ENCODE measurements at regions not wholly inside any gene's neighbourhood (a gene's known extent, or its start where the extent isn't known, plus 50 kb on each side); places are given as distances from the start of the nearest gene placed in this dataset.

DNA sequence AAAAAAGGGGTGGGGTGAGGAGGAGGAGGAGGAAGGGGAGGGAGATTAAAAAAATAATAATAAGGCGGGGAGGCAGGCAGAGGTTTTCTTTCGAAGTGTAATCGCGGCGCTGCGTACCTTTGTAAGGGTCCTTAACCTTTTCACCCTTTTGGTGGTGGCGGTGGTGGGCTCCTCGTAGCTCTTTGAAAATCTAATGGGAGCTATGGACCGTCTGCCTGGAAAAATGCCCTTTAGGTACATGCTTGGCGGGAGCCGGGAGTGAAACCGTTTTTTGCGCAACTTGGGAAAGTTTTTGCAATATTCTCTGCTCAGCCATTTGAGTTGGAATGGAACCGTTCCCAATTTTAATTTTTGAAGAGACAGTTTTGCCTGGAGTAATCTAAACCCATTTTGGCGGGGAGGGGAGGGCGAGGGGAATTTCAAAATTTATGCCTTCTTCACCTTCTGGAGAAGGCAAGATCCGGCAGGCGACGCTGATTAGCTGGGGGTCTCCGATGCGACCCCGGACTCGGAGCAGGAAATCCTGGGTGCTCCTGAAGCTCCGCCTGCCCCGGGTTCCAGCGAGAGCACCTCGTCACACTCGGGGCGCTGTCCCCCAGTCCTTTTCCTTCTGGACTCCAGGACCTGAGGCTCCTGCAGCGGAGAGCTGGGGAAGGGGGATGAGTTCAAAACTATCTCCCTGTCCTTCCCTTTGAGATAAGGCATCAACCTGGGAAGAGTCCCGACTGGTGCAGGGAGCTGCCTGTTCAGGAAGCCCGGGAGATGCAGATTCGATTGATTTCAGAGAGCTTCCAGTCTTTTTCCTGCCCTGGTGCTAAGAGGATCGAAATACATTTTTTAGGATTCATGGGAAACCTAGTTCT lies 74.6 kb upstream of the TBX5 start:
- Histone ChIP-seq H3K9ac (ENCODE audit: insufficient read depth in 1 of 2, low read depth in 2 of 2, low read length in 2 of 2) (no peak overlapping the region), H3K4me1 (replicated peaks in 1 of 2; ENCODE audit: control insufficient read depth in 2 of 2, insufficient read depth in 2 of 2, low read length in 2 of 2) (no peaks in the 10 kb centered on the region), H3K4me2 (ENCODE audit: insufficient read depth, low read length) (no peak overlapping the region), H3K36me3 (ENCODE audit: control insufficient read depth, insufficient read depth, low read length) (no peaks in the 10 kb centered on the region), H3K27me3 (ENCODE audit: control insufficient read depth in 2 of 2, insufficient read depth in 2 of 2, low read length in 2 of 2) (peaks cover 14 to 36% of the 10 kb centered on the region in 2 experiments; a peak in 4 of 5 replicates), H3K4me3 (no peak overlapping the region), H3K27ac (ENCODE audit: extremely low read depth, low read depth, low read length) (no peak overlapping the region), H3K79me2 (ENCODE audit: control insufficient read depth, insufficient read depth, low read length) (no peaks in the 10 kb centered on the region), H3K9me3 (replicated peaks; ENCODE audit: control insufficient read depth, insufficient read depth, low read depth, low read length) (no peaks in the 10 kb centered on the region), H2AFZ (ENCODE audit: low read depth, low read length) (no peak overlapping the region), H3K9me1 (ENCODE audit: control insufficient read depth, insufficient read depth, low read length) (no peaks in the 10 kb centered on the region), H4K20me1 (replicated peaks; ENCODE audit: control insufficient read depth, insufficient read depth, low read length) (no peaks in the 10 kb centered on the region; the same call in 1 of the 2 replicates)
- TF ChIP-seq, protein P1, sequence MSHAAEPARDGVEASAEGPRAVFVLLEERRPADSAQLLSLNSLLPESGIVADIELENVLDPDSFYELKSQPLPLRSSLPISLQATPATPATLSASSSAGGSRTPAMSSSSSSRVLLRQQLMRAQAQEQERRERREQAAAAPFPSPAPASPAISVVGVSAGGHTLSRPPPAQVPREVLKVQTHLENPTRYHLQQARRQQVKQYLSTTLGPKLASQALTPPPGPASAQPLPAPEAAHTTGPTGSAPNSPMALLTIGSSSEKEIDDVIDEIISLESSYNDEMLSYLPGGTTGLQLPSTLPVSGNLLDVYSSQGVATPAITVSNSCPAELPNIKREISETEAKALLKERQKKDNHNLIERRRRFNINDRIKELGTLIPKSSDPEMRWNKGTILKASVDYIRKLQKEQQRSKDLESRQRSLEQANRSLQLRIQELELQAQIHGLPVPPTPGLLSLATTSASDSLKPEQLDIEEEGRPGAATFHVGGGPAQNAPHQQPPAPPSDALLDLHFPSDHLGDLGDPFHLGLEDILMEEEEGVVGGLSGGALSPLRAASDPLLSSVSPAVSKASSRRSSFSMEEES (CRISPR knock-in tag; IDR thresholded peaks at IDR 0.05): no peak
- WGBS (ENCODE audit: insufficient coverage, low coverage, missing lambda C conversion rate): under 1% methylated on average over 28 of the region's 34 CpGs
- FAIRE-seq (no peak), ATAC-seq (no peak), DNase-seq (ENCODE audit: extremely low read depth in 1 of 4, low spot score in 3 of 4) (no peak)
- in situ Hi-C loops (cut with MboI) (no loop called here), intact Hi-C loops (cut with micrococcal nuclease) (no loop called here)
- POLR2A ChIA-PET: interaction anchor here (0.8 kb wide), 1 partner anchor 440 kb away, joined by 3 read pairs; no protein-coding TSS in a partner anchor
- CTCF ChIA-PET (ENCODE audit: low intra/inter-chr PET ratio): no interaction called here
- BruUV-seq (replicated peaks): no TSS peak

DNA sequence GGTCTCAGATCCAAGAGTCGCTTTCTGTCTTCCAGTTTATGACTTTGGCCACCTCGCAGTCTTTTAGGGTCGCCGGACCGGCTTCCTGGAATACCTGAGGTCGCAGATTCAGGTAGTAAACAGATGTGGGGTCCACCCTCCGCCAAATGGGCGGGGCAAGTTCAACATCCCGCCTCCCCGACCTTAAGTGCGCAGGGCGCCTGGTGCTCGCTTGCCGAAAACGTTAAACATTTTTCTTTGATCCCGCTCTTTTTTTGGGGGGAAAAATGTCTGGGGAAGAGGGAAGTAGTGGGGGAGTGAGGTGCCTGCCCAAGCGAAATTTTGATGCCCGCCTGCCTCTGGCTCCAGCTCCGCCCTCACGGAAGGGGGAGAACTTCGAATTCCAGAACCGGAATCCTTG lies 73.9 kb upstream of the TBX5 start:
- FAIRE-seq (no peak), ATAC-seq (no peak), DNase-seq (ENCODE audit: extremely low read depth in 1 of 4, low spot score in 3 of 4) (no peak)
- in situ Hi-C loops (cut with MboI): no loop called here
- no peaks in the 10 kb centered on the region for H3K4me1 ChIP-seq (replicated peaks in 1 of 2; ENCODE audit: control insufficient read depth in 2 of 2, insufficient read depth in 2 of 2, low read length in 2 of 2)
- H3K36me3 ChIP-seq (ENCODE audit: control insufficient read depth, insufficient read depth, low read length): no peaks in the 10 kb centered on the region
- H3K4me3 ChIP-seq: no peak overlapping the region
- no peaks in the 10 kb centered on the region for H3K9me3 ChIP-seq (replicated peaks; ENCODE audit: control insufficient read depth, insufficient read depth, low read depth, low read length)
- H3K9ac ChIP-seq (ENCODE audit: insufficient read depth in 1 of 2, low read depth in 2 of 2, low read length in 2 of 2): no peak overlapping the region
- H3K4me2 ChIP-seq (ENCODE audit: insufficient read depth, low read length): no peak overlapping the region
- BruUV-seq (replicated peaks): no TSS peak
- intact Hi-C loops (cut with micrococcal nuclease): loop anchor here (10.0 kb wide), 1 partner anchor 315 kb away; no protein-coding TSS in a partner anchor
- H3K9me1 ChIP-seq (ENCODE audit: control insufficient read depth, insufficient read depth, low read length): no peaks in the 10 kb centered on the region
- H4K20me1 ChIP-seq (replicated peaks; ENCODE audit: control insufficient read depth, insufficient read depth, low read length): no peaks in the 10 kb centered on the region; the same call in 1 of the 2 replicates
- H2AFZ ChIP-seq (ENCODE audit: low read depth, low read length): no peak overlapping the region
- H3K27ac ChIP-seq (ENCODE audit: extremely low read depth, low read depth, low read length): no peak overlapping the region
- peaks cover 14 to 36% of the 10 kb centered on the region in 2 experiments; a peak in 4 of 5 replicates for H3K27me3 ChIP-seq (ENCODE audit: control insufficient read depth in 2 of 2, insufficient read depth in 2 of 2, low read length in 2 of 2)
- 4% methylated on average over 21 of the region's 22 CpGs for WGBS (ENCODE audit: insufficient coverage, low coverage, missing lambda C conversion rate)
- H3K79me2 ChIP-seq (ENCODE audit: control insufficient read depth, insufficient read depth, low read length): no peaks in the 10 kb centered on the region
- ChIA-PET POLR2A (interaction anchor here (0.8 kb wide), 1 partner anchor 440 kb away, joined by 3 read pairs; no protein-coding TSS in a partner anchor), CTCF (ENCODE audit: low intra/inter-chr PET ratio) (interaction anchor here (0.6 kb wide), 1 partner anchor 29 kb away, joined by 3 read pairs; no protein-coding TSS in a partner anchor)
- TF ChIP-seq ELF2 (CRISPR knock-in tag; IDR thresholded peaks at IDR 0.05): no peak
- TF ChIP-seq, protein P2, sequence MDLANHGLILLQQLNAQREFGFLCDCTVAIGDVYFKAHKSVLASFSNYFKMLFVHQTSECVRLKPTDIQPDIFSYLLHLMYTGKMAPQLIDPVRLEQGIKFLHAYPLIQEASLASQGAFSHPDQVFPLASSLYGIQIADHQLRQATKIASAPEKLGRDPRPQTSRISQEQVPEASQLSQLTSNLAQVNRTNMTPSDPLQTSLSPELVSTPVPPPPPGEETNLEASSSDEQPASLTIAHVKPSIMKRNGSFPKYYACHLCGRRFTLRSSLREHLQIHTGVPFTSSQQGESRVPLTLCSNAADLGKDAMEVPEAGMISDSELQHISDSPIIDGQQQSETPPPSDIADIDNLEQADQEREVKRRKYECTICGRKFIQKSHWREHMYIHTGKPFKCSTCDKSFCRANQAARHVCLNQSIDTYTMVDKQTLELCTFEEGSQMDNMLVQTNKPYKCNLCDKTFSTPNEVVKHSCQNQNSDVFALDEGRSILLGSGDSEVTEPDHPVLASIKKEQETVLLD (IDR thresholded peaks at IDR 0.05): no peak
- TF ChIP-seq, protein P1 (CRISPR knock-in tag; IDR thresholded peaks at IDR 0.05): no peak
- TF ChIP-seq PHB2 (IDR thresholded peaks at IDR 0.05; ENCODE audit: low read depth): no peak
- TF ChIP-seq FIP1L1 (IDR thresholded peaks at IDR 0.05; ENCODE audit: low read depth, low read length, poor library complexity, severe bottlenecking): no peak
- no peak for TF ChIP-seq EP400 (IDR thresholded peaks at IDR 0.05)
- no peak for TF ChIP-seq HMGN3 (IDR thresholded peaks at IDR 0.05; ENCODE audit: borderline replicate concordance, extremely low read depth, insufficient read length, low read depth, low read length)
- TF ChIP-seq HOXB6 (CRISPR knock-in tag; IDR thresholded peaks at IDR 0.05; ENCODE audit: borderline replicate concordance): no peak
- no peak for TF ChIP-seq CREBBP (IDR thresholded peaks at IDR 0.05; ENCODE audit: low read depth, low read length)

Data from K562 (cell line).